CMK (cell line): ENCODE measurements at regions not wholly inside any gene's neighbourhood (a gene's known extent, or its start where the extent isn't known, plus 50 kb on each side); places are given as distances from the start of the nearest gene placed in this dataset.

Experiments
- DNase-seq: peaks from one replicate; pipeline ENCODE4 v3.0.0-alpha.2; 2010; ENCODE audit warnings: low read depth

GRCh38 chr3:14336749-14337598 is 65.4 kb upstream of the SLC6A6 start:
- DNase-seq: no peak

GRCh38 chr3:14337828-14338227 is 64.6 kb upstream of the SLC6A6 start:
- no peak for DNase-seq

- no peak for DNase-seq
Measured at GRCh38 chr3:14338242-14338641, 64.2 kb upstream of the SLC6A6 start.

GRCh38 chr3:14338898-14339458 is 63.4 kb upstream of the SLC6A6 start:
- no peak for DNase-seq

GRCh38 chr3:14340960-14341708 is 61.3 kb upstream of the SLC6A6 start:
- no peak for DNase-seq

GRCh38 chr3:14343338-14344112 is 58.9 kb upstream of the SLC6A6 start:
- DNase-seq: no peak

- DNase-seq: no peak
Measured at GRCh38 chr3:14344351-14344750, 58.1 kb upstream of the SLC6A6 start.

- DNase-seq: no peak
Measured at GRCh38 chr3:14345496-14346150, 56.8 kb upstream of the SLC6A6 start.

GRCh38 chr3:14346191-14346590 is 56.2 kb upstream of the SLC6A6 start:
- DNase-seq: no peak

- DNase-seq: no peak
Measured at GRCh38 chr3:14346642-14347041, 55.8 kb upstream of the SLC6A6 start.

- no peak for DNase-seq
Measured at GRCh38 chr3:14347110-14347509, 55.3 kb upstream of the SLC6A6 start.

GRCh38 chr3:14351617-14352001 is 50.8 kb upstream of the SLC6A6 start:
- no peak for DNase-seq

GRCh38 chr3:14352002-14352627 is 50.3 kb upstream of the SLC6A6 start:
- DNase-seq: no peak
